ENCODE measurements at regions not wholly inside any gene's neighbourhood (a gene's known extent, or its start where the extent isn't known, plus 50 kb on each side); places are given as distances from the start of the nearest gene placed in this dataset.

DNA sequence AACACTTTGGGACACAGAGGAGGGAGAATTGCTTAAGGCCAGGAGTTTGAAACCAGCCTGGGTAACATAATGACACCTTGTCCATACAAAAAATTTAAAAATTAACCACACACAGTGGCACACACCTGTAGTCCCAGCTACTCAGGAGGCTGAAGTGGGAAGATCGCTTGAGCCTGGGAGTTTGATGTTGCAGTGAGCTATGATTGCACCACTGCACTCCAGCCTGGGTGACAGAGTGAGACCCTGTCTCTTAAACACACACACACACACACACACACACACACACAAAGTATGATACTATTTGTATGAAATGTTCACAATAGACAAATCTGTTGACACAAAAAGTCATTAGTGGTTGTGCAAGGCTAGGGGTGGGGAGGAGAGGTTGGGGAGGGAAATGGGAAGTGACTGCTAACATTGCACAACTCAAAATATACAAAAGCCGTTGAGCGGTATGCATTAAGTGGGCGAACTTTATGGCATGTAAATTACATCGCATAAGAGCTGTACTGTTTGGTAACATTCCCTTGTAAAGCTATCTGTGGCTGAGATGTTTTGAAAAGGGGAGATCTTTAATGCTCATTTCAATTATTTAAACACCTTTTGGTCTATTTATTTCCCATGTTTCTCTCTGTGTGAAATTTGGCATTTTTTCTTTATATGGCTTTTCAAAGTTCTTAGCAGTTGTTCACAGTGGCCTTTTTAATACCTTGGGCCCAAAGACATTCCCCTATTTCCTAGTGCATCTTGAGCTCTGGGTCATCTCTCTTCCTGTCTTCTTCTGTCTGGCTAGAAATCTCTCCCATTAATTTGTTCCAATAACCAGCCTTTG lies 58.9 kb upstream of the ZNF516 start:
- no peak overlapping the region for H3K4me3 Mint-ChIP-seq (ENCODE audit: unreplicated experiment)
- peak; percentile 13 for DNase-seq (ENCODE audit: extremely low spot score, unreplicated experiment)
- H3K27ac Mint-ChIP-seq (ENCODE audit: unreplicated experiment): no peak overlapping the region
- no peaks in the 10 kb centered on the region for H3K4me1 Mint-ChIP-seq (ENCODE audit: unreplicated experiment)
- peaks cover 17% of the 10 kb centered on the region for H3K27me3 Mint-ChIP-seq (ENCODE audit: unreplicated experiment)
- H3K9me3 Mint-ChIP-seq (ENCODE audit: unreplicated experiment): no peaks in the 10 kb centered on the region
- no peak for TF ChIP-seq CTCF (IDR thresholded peaks at IDR 0.05)
- no peaks in the 10 kb centered on the region for H3K36me3 Mint-ChIP-seq (ENCODE audit: unreplicated experiment)

GRCh38 chr18:76548541-76548940 lies 53.5 kb upstream of the ZNF516 start:
- Mint-ChIP-seq H3K27me3 (ENCODE audit: unreplicated experiment) (peaks cover 12% of the 10 kb centered on the region), H3K4me3 (ENCODE audit: unreplicated experiment) (no peak overlapping the region), H3K9me3 (ENCODE audit: unreplicated experiment) (no peaks in the 10 kb centered on the region), H3K27ac (ENCODE audit: unreplicated experiment) (no peak overlapping the region), H3K36me3 (ENCODE audit: unreplicated experiment) (no peaks in the 10 kb centered on the region), H3K4me1 (ENCODE audit: unreplicated experiment) (peaks cover 5% of the 10 kb centered on the region)
- no peak for TF ChIP-seq CTCF (IDR thresholded peaks at IDR 0.05)
- no peak for DNase-seq (ENCODE audit: extremely low spot score, unreplicated experiment)

- peaks cover 5% of the 10 kb centered on the region for H3K4me1 Mint-ChIP-seq (ENCODE audit: unreplicated experiment)
- no peaks in the 10 kb centered on the region for H3K36me3 Mint-ChIP-seq (ENCODE audit: unreplicated experiment)
- H3K4me3 Mint-ChIP-seq (ENCODE audit: unreplicated experiment): no peak overlapping the region
- H3K27me3 Mint-ChIP-seq (ENCODE audit: unreplicated experiment): peaks cover 15% of the 10 kb centered on the region
- TF ChIP-seq CTCF (IDR thresholded peaks at IDR 0.05): no peak
- H3K9me3 Mint-ChIP-seq (ENCODE audit: unreplicated experiment): no peaks in the 10 kb centered on the region
- peak; percentile 32 for DNase-seq (ENCODE audit: extremely low spot score, unreplicated experiment)
- H3K27ac Mint-ChIP-seq (ENCODE audit: unreplicated experiment): no peak overlapping the region
Observed at GRCh38 chr18:76547296-76547695, 52.3 kb upstream of the ZNF516 start.

- Mint-ChIP-seq H3K4me1 (ENCODE audit: unreplicated experiment) (peaks cover 5% of the 10 kb centered on the region), H3K9me3 (ENCODE audit: unreplicated experiment) (no peaks in the 10 kb centered on the region), H3K27me3 (ENCODE audit: unreplicated experiment) (peaks cover 11% of the 10 kb centered on the region), H3K27ac (ENCODE audit: unreplicated experiment) (no peak overlapping the region), H3K36me3 (ENCODE audit: unreplicated experiment) (no peaks in the 10 kb centered on the region), H3K4me3 (ENCODE audit: unreplicated experiment) (no peak overlapping the region)
- no peak for DNase-seq (ENCODE audit: extremely low spot score, unreplicated experiment)
- no peak for TF ChIP-seq CTCF (IDR thresholded peaks at IDR 0.05)
Observed at GRCh38 chr18:76546436-76546835, 51.4 kb upstream of the ZNF516 start.

GRCh38 chr18:76546088-76546435 lies 51.0 kb upstream of the ZNF516 start:
- Mint-ChIP-seq H3K4me3 (ENCODE audit: unreplicated experiment) (no peak overlapping the region), H3K36me3 (ENCODE audit: unreplicated experiment) (no peaks in the 10 kb centered on the region), H3K4me1 (ENCODE audit: unreplicated experiment) (peaks cover 5% of the 10 kb centered on the region), H3K27me3 (ENCODE audit: unreplicated experiment) (peaks cover 11% of the 10 kb centered on the region), H3K27ac (ENCODE audit: unreplicated experiment) (no peak overlapping the region), H3K9me3 (ENCODE audit: unreplicated experiment) (no peaks in the 10 kb centered on the region)
- peak; percentile 1 for DNase-seq (ENCODE audit: extremely low spot score, unreplicated experiment)
- TF ChIP-seq CTCF (IDR thresholded peaks at IDR 0.05): no peak

All from osteocyte (in vitro differentiated cells).